Pancreas (tissue), 10 donors: ENCODE measurements at regions not wholly inside any gene's neighbourhood (a gene's known extent, or its start where the extent isn't known, plus 50 kb on each side); places are given as distances from the start of the nearest gene placed in this dataset.

Experiments used
- ATAC-seq, 4 donors: fragments of 200-7000 bp; cut with Tn5 transposase; one replicate each; pipeline versions ENCODE4 v1.8.0 to v1.9.1; 2020; ENCODE audit warnings: mild to moderate bottlenecking in 4 of 4, moderate library complexity in 4 of 4
- DNase-seq, 6 donors: peaks; one replicate each; pipeline ENCODE4 v3.0.0-alpha.2; 2020
- FAIRE-seq: peaks from 2 replicates; lab custom pipeline; 2012; peaks lifted over from hg19 to GRCh38; lab: Jason Lieb, UNC
- H3K27ac ChIP-seq, 4 donors: fragments of 200-600 bp; sonication (generic); 1 replicate in 3 of 4; 2 replicates in 1 of 4; pipeline versions ENCODE4 v1.5.0 to v1.8.0; 2020
- H3K27me3 ChIP-seq, 4 donors: fragments of 200-600 bp; one replicate each; pipeline ENCODE4 v1.8.0; 2021
- H3K36me3 ChIP-seq, 3 donors: fragments of 200-600 bp; sonication (generic) in 1 of 3; one replicate each; pipeline versions ENCODE4 v1.5.0 to v1.8.0; 2020 to 2021
- H3K4me1 ChIP-seq, 3 donors: fragments of 200-600 bp; one replicate each; pipeline ENCODE4 v1.8.0; 2021
- H3K4me3 ChIP-seq, 4 donors: fragments of 200-600 bp; sonication (generic) in 2 of 4; one replicate each; pipeline versions ENCODE4 v1.5.0 to v1.8.0; 2020 to 2021
- H3K9me3 ChIP-seq, 4 donors: fragments of 200-600 bp; one replicate each; pipeline ENCODE4 v1.8.0; 2021
- WGBS, 2 donors: extraction: QIAGEN DNeasy Blood & Tissue Kit; methylation state at CpG; one replicate each; pipeline ENCODE4 v1.1.7; 2013; 5-methylcytosine and 5-hydroxymethylcytosine counted together
- intact Hi-C, 3 donors: fragments of 100-400 bp; cut with DNase I; formaldehyde crosslinking; loops; one replicate each; pipeline versions ENCODE4 v1.11.1 to v1.14.2; 2022
- TF ChIP-seq, protein P1 (sequence below), 4 donors: fragments of 200-600 bp; sonication (generic) in 3 of 4; IDR thresholded peaks; one replicate each; pipeline versions ENCODE4 v1.5.0 to v1.8.0; 2021; ENCODE audit warnings: antibody characterized with exemption in 4 of 4
- donor health status: healthy with polysubstance abuse.
- donor health status: DM: no; HTN: no; CAD: no; lungs with moderate emphysema.
- donor health status: DM: no; HTN: no; CAD: no.
- donor health status: control.
- donor health status: control.
- donor health status: Bipolar disorder and iron deficiency.
- donor health status: DM: yes; HTN: yes; CAD: no.
- donor health status: DM: no; HTN: no; CAD: no.
- donor health status: DM: no; HTN: no; CAD: no.
- donor health status: DM: yes; HTN: yes; CAD: no.

DNA sequence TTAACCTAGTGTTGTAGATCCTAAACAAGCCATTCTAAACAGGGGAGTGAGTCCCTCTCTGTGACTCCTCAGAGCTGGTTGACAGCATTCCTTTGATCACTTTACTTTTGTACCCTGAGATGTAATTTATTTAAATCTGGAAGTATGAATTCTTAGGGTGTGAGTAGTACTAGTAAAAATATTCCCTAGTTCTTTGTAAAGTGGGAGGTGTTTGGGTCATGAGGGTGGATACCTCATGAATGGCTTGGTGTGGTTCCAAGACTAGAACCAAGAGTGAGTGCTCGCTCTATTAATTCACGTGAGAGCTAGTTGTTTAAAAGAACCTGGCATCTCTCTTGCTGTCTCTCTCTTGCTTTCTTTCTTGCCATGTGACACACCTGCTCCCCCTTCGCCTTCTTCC, 223.7 kb downstream of the SQOR start:
- no peak overlapping the region for H3K27ac ChIP-seq
- H3K36me3 ChIP-seq: no peaks in the 10 kb centered on the region
- TF ChIP-seq, protein P1, sequence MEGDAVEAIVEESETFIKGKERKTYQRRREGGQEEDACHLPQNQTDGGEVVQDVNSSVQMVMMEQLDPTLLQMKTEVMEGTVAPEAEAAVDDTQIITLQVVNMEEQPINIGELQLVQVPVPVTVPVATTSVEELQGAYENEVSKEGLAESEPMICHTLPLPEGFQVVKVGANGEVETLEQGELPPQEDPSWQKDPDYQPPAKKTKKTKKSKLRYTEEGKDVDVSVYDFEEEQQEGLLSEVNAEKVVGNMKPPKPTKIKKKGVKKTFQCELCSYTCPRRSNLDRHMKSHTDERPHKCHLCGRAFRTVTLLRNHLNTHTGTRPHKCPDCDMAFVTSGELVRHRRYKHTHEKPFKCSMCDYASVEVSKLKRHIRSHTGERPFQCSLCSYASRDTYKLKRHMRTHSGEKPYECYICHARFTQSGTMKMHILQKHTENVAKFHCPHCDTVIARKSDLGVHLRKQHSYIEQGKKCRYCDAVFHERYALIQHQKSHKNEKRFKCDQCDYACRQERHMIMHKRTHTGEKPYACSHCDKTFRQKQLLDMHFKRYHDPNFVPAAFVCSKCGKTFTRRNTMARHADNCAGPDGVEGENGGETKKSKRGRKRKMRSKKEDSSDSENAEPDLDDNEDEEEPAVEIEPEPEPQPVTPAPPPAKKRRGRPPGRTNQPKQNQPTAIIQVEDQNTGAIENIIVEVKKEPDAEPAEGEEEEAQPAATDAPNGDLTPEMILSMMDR (IDR thresholded peaks at IDR 0.05): no peak
- intact Hi-C loops: no loop called here
- peaks cover 0 to 20% (median 15%) of the 10 kb centered on the region in 3 donors for H3K4me1 ChIP-seq
- DNase-seq (no peak), ATAC-seq (no peak), FAIRE-seq (no peak)
- no peaks in the 10 kb centered on the region for H3K27me3 ChIP-seq
- H3K4me3 ChIP-seq: no peak overlapping the region
- WGBS, 2 donors: 87 to 91% methylated on average over 3 of the region's 3 CpGs
- H3K9me3 ChIP-seq: no peaks in the 10 kb centered on the region

DNA sequence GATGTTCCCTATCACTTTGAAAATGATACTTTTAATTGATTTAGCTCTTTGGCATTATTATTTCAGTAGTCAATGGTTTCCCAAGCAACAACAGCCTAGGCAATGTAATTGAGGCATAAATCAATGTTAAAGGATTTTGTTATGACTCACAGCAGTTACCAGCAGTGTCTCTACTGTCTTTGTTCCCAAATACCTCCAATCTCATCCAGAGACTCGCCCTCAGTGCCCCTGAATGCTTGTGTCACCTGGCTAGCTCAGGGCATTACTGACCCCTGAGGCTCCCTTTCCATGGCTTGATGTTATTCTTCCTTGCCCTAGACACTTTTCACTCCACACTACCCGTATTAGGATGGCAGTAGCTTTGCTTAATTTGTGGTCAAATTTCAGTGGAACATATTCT, 227.2 kb downstream of the SQOR start:
- no peaks in the 10 kb centered on the region for H3K36me3 ChIP-seq
- no peaks in the 10 kb centered on the region for H3K27me3 ChIP-seq
- FAIRE-seq (no peak), ATAC-seq (no peak), DNase-seq (no peak)
- no peak overlapping the region for H3K27ac ChIP-seq
- H3K4me1 ChIP-seq: no peaks in the 10 kb centered on the region
- no peak overlapping the region for H3K4me3 ChIP-seq
- no peaks in the 10 kb centered on the region for H3K9me3 ChIP-seq
- 69 to 75% methylated on average over 2 of the region's 2 CpGs for WGBS, 2 donors
- intact Hi-C loops: no loop called here
- TF ChIP-seq, protein P1 (IDR thresholded peaks at IDR 0.05): no peak

DNA sequence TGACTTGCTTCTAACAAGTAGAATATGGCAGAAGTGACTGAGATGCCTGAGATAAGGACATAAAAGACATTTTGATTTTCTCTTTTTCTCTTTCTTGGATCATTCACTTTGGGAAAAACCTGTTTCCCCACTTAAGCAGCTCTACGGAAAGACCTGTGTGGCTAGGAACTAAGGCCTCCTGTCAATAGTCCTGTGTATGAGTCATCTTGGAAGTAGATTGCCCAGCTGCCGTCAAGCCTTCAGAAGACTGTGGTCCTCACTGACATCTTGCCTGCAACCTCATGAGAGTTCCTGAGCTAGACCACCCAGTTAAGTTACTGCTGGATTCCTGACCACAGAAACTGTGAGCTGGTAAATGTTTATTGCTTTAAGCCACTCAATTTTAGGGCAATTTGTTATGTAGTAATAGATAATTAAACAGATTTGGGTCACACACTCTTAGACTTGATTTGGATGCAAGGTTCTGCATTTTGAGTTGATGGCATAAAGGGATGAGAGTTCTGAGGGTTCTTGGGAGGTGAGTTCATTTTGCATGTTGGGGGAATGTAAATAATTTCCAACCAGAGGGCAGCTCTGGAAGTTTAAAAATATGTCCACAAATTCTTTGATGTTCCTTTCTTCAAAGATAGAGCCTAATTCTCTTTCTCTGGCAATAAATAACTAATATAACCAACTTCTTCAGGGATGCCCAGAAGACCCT, 229.2 kb downstream of the SQOR start:
- Histone ChIP-seq H3K27me3 (no peaks in the 10 kb centered on the region), H3K4me1 (no peaks in the 10 kb centered on the region), H3K27ac (no peak overlapping the region), H3K36me3 (no peaks in the 10 kb centered on the region), H3K9me3 (no peaks in the 10 kb centered on the region), H3K4me3 (no peak overlapping the region)
- WGBS, 2 donors: 19 to 23% methylated on average over 2 of the region's 2 CpGs
- DNase-seq (peak in 2 of 6 donors; percentile 23 to 46), ATAC-seq (peak; percentile 79 to 91 (median 88)), FAIRE-seq (no peak)
- intact Hi-C loops: no loop called here
- TF ChIP-seq, protein P1 (IDR thresholded peaks at IDR 0.05): no peak

DNA sequence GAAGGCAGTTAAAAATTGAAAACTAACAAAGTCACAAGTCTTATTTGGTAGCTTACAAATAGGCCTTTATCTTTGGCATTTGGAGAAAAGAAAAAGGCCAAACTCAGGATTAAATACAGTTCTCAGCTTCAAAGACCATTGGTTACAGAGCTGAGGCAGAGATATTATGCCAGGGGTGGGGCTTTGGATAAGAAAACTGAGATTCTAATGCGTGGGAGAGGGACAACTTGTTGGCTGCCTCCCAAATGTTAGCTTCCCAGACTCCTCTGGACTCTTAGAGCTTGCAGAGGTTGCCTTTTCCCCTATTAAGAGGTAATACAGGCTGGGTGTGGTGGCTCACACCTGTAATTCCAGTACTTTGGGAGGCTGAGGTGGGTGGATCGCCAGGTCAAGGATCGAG, 231.8 kb downstream of the SQOR start:
- intact Hi-C loops: no loop called here

DNA sequence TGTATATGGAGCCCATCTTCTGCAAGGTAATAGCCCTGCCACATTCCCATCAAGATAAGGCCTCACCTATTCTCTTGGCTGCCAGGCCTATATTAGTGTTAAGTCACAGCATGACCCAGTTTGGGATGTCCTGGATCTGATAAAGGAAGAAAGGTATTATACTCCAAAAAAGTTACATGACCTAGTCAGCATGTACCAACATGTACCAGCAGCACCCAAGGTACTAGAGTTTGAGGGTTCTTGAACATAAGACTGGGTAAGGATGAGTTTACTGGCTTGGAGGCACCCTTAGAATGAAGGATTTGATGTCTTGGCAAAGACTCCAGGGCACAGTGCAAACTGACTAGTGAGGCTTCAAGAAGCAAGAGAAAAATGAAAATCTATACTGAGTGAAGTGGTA, 232.5 kb downstream of the SQOR start:
- intact Hi-C loops: no loop called here
- Histone ChIP-seq H3K4me1 (no peaks in the 10 kb centered on the region), H3K9me3 (no peaks in the 10 kb centered on the region), H3K36me3 (no peaks in the 10 kb centered on the region), H3K27me3 (no peaks in the 10 kb centered on the region), H3K27ac (no peak overlapping the region), H3K4me3 (no peak overlapping the region)
- ATAC-seq (no peak), FAIRE-seq (no peak), DNase-seq (no peak)
- TF ChIP-seq, protein P1 (IDR thresholded peaks at IDR 0.05): no peak

More for the DNA sequence above, 231.8 kb downstream of the SQOR start:
- FAIRE-seq: no peak
- Histone ChIP-seq H3K27me3 (no peaks in the 10 kb centered on the region), H3K9me3 (no peaks in the 10 kb centered on the region), H3K27ac (no peak overlapping the region), H3K36me3 (no peaks in the 10 kb centered on the region), H3K4me3 (no peak overlapping the region), H3K4me1 (no peaks in the 10 kb centered on the region)
- no peak for DNase-seq
- 67 to 70% methylated on average over 3 of the region's 3 CpGs for WGBS, 2 donors
- TF ChIP-seq, protein P1 (IDR thresholded peaks at IDR 0.05): no peak
- peak in 1 of 4 donors; percentile 23 for ATAC-seq
